CD14-positive monocyte (primary cell): ENCODE measurements at regions not wholly inside any gene's neighbourhood (a gene's known extent, or its start where the extent isn't known, plus 50 kb on each side); places are given as distances from the start of the nearest gene placed in this dataset.

Source experiments
- DNase-seq, 3 donors: peaks; one replicate each; pipeline ENCODE4 v3.0.0-alpha.2; 2011 to 2022
- H2AFZ ChIP-seq: 2 replicates; pipeline ENCODE4 v1.6.0; 2012; ENCODE audit warnings: mild to moderate bottlenecking, low read depth, low read length, inconsistent platforms; ENCODE audit not compliant: insufficient read depth, poor library complexity, severe bottlenecking
- H3K27ac ChIP-seq, 2 donors: 1 replicate in 1 of 2; 2 replicates in 1 of 2; pipeline ENCODE4 v1.5.1; 2012 to 2013; ENCODE audit warnings: low read length in 2 of 2, control low read depth in 1 of 2, inconsistent platforms in 1 of 2, low read depth in 1 of 2, mild to moderate bottlenecking in 1 of 2
- H3K27me3 ChIP-seq, 2 donors: one replicate each; pipeline versions ENCODE4 v1.6.0 to v1.6.1; 2011 to 2013; ENCODE audit warnings: low read length in 2 of 2; ENCODE audit not compliant: control insufficient read depth in 2 of 2, insufficient read depth in 2 of 2
- H3K36me3 ChIP-seq, 2 donors: replicated peaks in 1 of 2; 1 replicate in 1 of 2; 2 replicates in 1 of 2; pipeline versions ENCODE4 v1.5.1 to v1.6.1; 2012 to 2013; ENCODE audit warnings: low read length in 2 of 2, control low read depth in 1 of 2, inconsistent platforms in 1 of 2, mild to moderate bottlenecking in 1 of 2; ENCODE audit not compliant: insufficient read depth in 2 of 2, control insufficient read depth in 1 of 2
- H3K4me1 ChIP-seq, 2 donors: 1 replicate in 1 of 2; 2 replicates in 1 of 2; pipeline versions ENCODE4 v1.5.1 to v1.6.1; 2012 to 2013; ENCODE audit warnings: low read length in 2 of 2, control low read depth in 1 of 2, inconsistent platforms in 1 of 2, mild to moderate bottlenecking in 1 of 2, moderate library complexity in 1 of 2; ENCODE audit not compliant: insufficient read depth in 2 of 2, control insufficient read depth in 1 of 2
- H3K4me2 ChIP-seq: replicated peaks from 2 replicates; pipeline ENCODE3; 2012; ENCODE audit warnings: low read length, moderate library complexity, mild to moderate bottlenecking; ENCODE audit not compliant: poor library complexity, severe bottlenecking; ENCODE audit errors: extremely low read depth
- H3K4me3 ChIP-seq, 3 experiments: fragments of 200-600 bp in 1 of 3; sonication (generic) in 1 of 3; replicated peaks in 1 of 3; 1 replicate in 2 of 3; 2 replicates in 1 of 3; pipeline ENCODE4 v1.5.1; 2011 to 2013; ENCODE audit warnings: low read length in 3 of 3, mild to moderate bottlenecking in 3 of 3, control low read depth in 2 of 3, low read depth in 2 of 3, inconsistent platforms in 1 of 3, moderate library complexity in 1 of 3
- H3K79me2 ChIP-seq: 2 replicates; pipeline ENCODE4 v1.6.0; 2012; ENCODE audit warnings: mild to moderate bottlenecking, control low read depth, inconsistent platforms, low read length, moderate library complexity; ENCODE audit not compliant: insufficient read depth
- H3K9ac ChIP-seq: 2 replicates; pipeline ENCODE4 v1.6.0; 2017; ENCODE audit warnings: low read length, mild to moderate bottlenecking; ENCODE audit not compliant: insufficient read depth, poor library complexity, severe bottlenecking
- H3K9me3 ChIP-seq, 2 donors: replicated peaks in 1 of 2; 1 replicate in 1 of 2; 2 replicates in 1 of 2; pipeline versions ENCODE4 v1.5.1 to v1.6.1; 2012 to 2013; ENCODE audit warnings: low read length in 2 of 2, control low read depth in 1 of 2; ENCODE audit not compliant: control insufficient read depth in 1 of 2, insufficient read depth in 1 of 2
- H4K20me1 ChIP-seq: 2 replicates; pipeline ENCODE4 v1.6.0; 2012; ENCODE audit warnings: mild to moderate bottlenecking, low read length, control low read depth, moderate library complexity; ENCODE audit not compliant: insufficient read depth
- H3K27ac Mint-ChIP-seq, 7 donors: one replicate each; pipeline ENCODE4 v1.8.0; 2020; ENCODE audit warnings: mild to moderate bottlenecking in 7 of 7, mixed read lengths in 7 of 7, moderate library complexity in 6 of 7, inconsistent platforms in 2 of 7
- H3K27me3 Mint-ChIP-seq, 3 donors: one replicate each; pipeline ENCODE4 v1.8.0; 2021 to 2022; ENCODE audit warnings: low read depth in 3 of 3, mild to moderate bottlenecking in 3 of 3, mixed read lengths in 3 of 3, moderate library complexity in 3 of 3, inconsistent platforms in 1 of 3
- H3K36me3 Mint-ChIP-seq, 2 donors: one replicate each; pipeline ENCODE4 v1.8.0; 2020; ENCODE audit warnings: mixed read lengths in 2 of 2, inconsistent platforms in 1 of 2, mild to moderate bottlenecking in 1 of 2
- H3K4me1 Mint-ChIP-seq: one replicate; pipeline ENCODE4 v1.8.0; 2020; ENCODE audit warnings: mild to moderate bottlenecking, mixed read lengths
- H3K4me3 Mint-ChIP-seq, 2 donors: one replicate each; pipeline ENCODE4 v1.8.0; 2020; ENCODE audit warnings: mild to moderate bottlenecking in 2 of 2, mixed read lengths in 2 of 2, moderate library complexity in 1 of 2
- H3K9me3 Mint-ChIP-seq, 7 donors: one replicate each; pipeline ENCODE4 v1.8.0; 2020 to 2022; ENCODE audit warnings: mixed read lengths in 7 of 7, mild to moderate bottlenecking in 6 of 7, moderate library complexity in 6 of 7, inconsistent platforms in 2 of 7
- CTCF ChIP-seq: fragments of 200-600 bp; IDR thresholded peaks from one replicate; pipeline ENCODE4 v1.8.0; 2022; ENCODE audit warnings: antibody characterized with exemption, mild to moderate bottlenecking
- WGBS: methylation state at CpG from one replicate; pipeline ENCODE4 v1.1.5; 2013; ENCODE audit warnings: missing lambda C conversion rate; ENCODE audit not compliant: insufficient coverage; 5-methylcytosine and 5-hydroxymethylcytosine counted together
- intact Hi-C, 2 donors: fragments of 100-400 bp; cut with micrococcal nuclease; formaldehyde crosslinking; loops; one replicate each; pipeline versions ENCODE4 v1.15.0 to v1.15.1; 2023

- no CpG with 5 or more reads among the region's 2 CpGs for WGBS
- Histone ChIP-seq H3K36me3 (no peaks in the 10 kb centered on the region), H3K4me1 (no peaks in the 10 kb centered on the region), H3K9me3 (peaks cover 3 to 7% of the 10 kb centered on the region in 2 donors), H3K4me2 (no peak overlapping the region), H3K9ac (no peak overlapping the region), H3K27ac (no peak overlapping the region), H2AFZ (no peak overlapping the region), H4K20me1 (no peaks in the 10 kb centered on the region), H3K4me3 (no peak overlapping the region), H3K79me2 (no peaks in the 10 kb centered on the region), H3K27me3 (no peaks in the 10 kb centered on the region)
- DNase-seq, result no peak
- Mint-ChIP-seq H3K36me3 (no peaks in the 10 kb centered on the region), H3K4me1 (no peaks in the 10 kb centered on the region), H3K9me3 (peaks cover 0 to 6% (median 3%) of the 10 kb centered on the region in 7 donors), H3K27ac (no peak overlapping the region), H3K4me3 (no peak overlapping the region), H3K27me3 (no peaks in the 10 kb centered on the region)
- TF ChIP-seq CTCF, result no peak
- intact Hi-C loops, result no loop called here
Measured at GRCh38 chr11:29022676-29023075, 914.5 kb downstream of the METTL15 start.

DNA sequence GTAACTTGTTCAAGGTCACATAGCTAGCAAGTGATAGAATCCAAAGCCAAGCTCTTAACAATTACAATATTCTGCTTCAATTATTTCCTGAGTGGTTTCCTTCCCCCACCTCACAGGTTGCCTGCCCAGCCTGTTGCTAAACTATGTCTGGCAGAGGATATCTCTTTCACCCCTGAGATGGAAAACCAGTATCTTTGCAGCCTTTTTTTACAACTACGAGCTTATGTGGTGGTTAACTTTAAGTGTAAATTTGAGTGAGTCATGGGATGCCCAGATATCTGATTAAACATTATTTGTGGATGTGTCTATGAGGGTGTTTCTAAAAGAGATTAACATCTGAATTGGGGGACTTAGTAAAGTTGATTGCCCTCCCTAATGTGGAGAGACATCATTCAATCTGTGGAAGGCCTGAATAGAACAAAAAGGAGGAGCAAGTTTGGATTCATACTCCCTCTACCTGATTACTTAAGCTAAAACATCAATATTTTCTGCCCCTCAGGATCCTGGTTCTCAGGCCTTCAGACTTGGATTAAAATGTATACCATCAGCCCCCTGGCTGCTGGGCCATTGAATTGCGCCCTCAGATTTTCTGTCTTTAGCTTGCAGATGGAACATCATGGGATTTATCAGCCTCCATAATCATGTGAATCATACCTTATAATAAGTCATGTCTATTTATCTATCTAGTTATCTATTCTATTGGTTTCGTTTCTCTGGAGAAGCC, 911.9 kb downstream of the METTL15 start:
- Histone ChIP-seq H3K27me3 (no peaks in the 10 kb centered on the region), H4K20me1 (no peaks in the 10 kb centered on the region), H3K4me1 (no peaks in the 10 kb centered on the region), H3K9ac (no peak overlapping the region), H3K27ac (no peak overlapping the region), H3K4me2 (no peak overlapping the region), H3K9me3 (peaks cover 0 to 3% of the 10 kb centered on the region in 2 donors), H3K36me3 (no peaks in the 10 kb centered on the region), H2AFZ (no peak overlapping the region), H3K4me3 (no peak overlapping the region), H3K79me2 (no peaks in the 10 kb centered on the region)
- Mint-ChIP-seq H3K36me3 (no peaks in the 10 kb centered on the region), H3K9me3 (peaks cover 0 to 5% (median 0%) of the 10 kb centered on the region in 7 donors), H3K4me3 (no peak overlapping the region), H3K4me1 (no peaks in the 10 kb centered on the region), H3K27ac (no peak overlapping the region), H3K27me3 (no peaks in the 10 kb centered on the region)
- TF ChIP-seq CTCF, result no peak
- DNase-seq, result no peak
- intact Hi-C loops, result no loop called here
- WGBS, result 80% methylated on average over 1 of the region's 3 CpGs
